IMR-90 (cell line): ENCODE measurements at regions not wholly inside any gene's neighbourhood (a gene's known extent, or its start where the extent isn't known, plus 50 kb on each side); places are given as distances from the start of the nearest gene placed in this dataset.
A peak's percentile ranks its signal among the peaks of the same experiment; 100 is the strongest.

Source experiments
- ATAC-seq: fragments of 200-7000 bp; cut with Tn5 transposase; 2 replicates; pipeline ENCODE4 v1.9.1; 2020; ENCODE audit warnings: low read depth, mild to moderate bottlenecking, moderate library complexity
- BruUV-seq: library from RNA; stranded (reverse); fragments of 400-500 nt; replicated peaks from 2 replicates; lab custom pipeline; 2021; lab: Mats Ljungman, UMichigan
- CTCF ChIA-PET: fragments of 300-600 bp; formaldehyde crosslinking; extraction: SDS; loops from one replicate; lab custom pipeline; 2021; ENCODE audit warnings: antibody characterized with exemption; lab: Yijun Ruan, JAX
- POLR2A ChIA-PET: fragments of 300-600 bp; sonication (Branson Sonifier 250); formaldehyde crosslinking; loops from one replicate; lab custom pipeline; 2022; ENCODE audit warnings: antibody characterized with exemption; ENCODE audit not compliant: unreplicated experiment; lab: Charles Lee
- DNase-seq: peaks from one replicate; pipeline ENCODE4 v3.0.0; 2013
- H2AFZ ChIP-seq: replicated peaks from 2 replicates; pipeline ENCODE3; 2013; ENCODE audit warnings: low read length, mild to moderate bottlenecking; ENCODE audit not compliant: poor library complexity
- H2AK5ac ChIP-seq: 2 replicates; pipeline ENCODE4 v1.6.1; 2013; ENCODE audit warnings: low read depth, low read length, inconsistent platforms
- H2AK9ac ChIP-seq: replicated peaks from 2 replicates; pipeline ENCODE3; 2013; ENCODE audit warnings: mild to moderate bottlenecking, low read depth, low read length, moderate library complexity; ENCODE audit not compliant: poor library complexity
- H2BK120ac ChIP-seq: 2 replicates; pipeline ENCODE4 v1.6.1; 2013; ENCODE audit warnings: low read depth, low read length, inconsistent platforms
- H2BK15ac ChIP-seq: 3 replicates; pipeline ENCODE4 v1.6.1; 2013; ENCODE audit warnings: low read depth, low read length, inconsistent platforms
- H2BK20ac ChIP-seq: 2 replicates; pipeline ENCODE4 v1.6.1; 2013; ENCODE audit warnings: low read depth, mild to moderate bottlenecking, inconsistent platforms, low read length, moderate library complexity
- H2BK5ac ChIP-seq: 2 replicates; pipeline ENCODE4 v1.6.1; 2013; ENCODE audit warnings: mild to moderate bottlenecking, low read depth, low read length, inconsistent platforms; ENCODE audit not compliant: poor library complexity, severe bottlenecking
- H3K14ac ChIP-seq: replicated peaks from 2 replicates; pipeline ENCODE4 v1.6.1; 2013; ENCODE audit warnings: low read depth, low read length, inconsistent platforms
- H3K18ac ChIP-seq: 2 replicates; pipeline ENCODE4 v1.6.1; 2013; ENCODE audit warnings: low read depth, low read length, control low read depth
- H3K23ac ChIP-seq: 2 replicates; pipeline ENCODE4 v1.6.1; 2013; ENCODE audit warnings: low read depth, low read length, inconsistent platforms
- H3K27ac ChIP-seq: 2 replicates; pipeline ENCODE4 v1.5.1; 2013; ENCODE audit warnings: mild to moderate bottlenecking, control low read depth, low read length; ENCODE audit not compliant: insufficient read depth
- H3K27me3 ChIP-seq: 2 replicates; pipeline ENCODE4 v1.6.1; 2013; ENCODE audit warnings: low read length; ENCODE audit not compliant: control insufficient read depth, insufficient read depth
- H3K36me3 ChIP-seq: 2 replicates; pipeline ENCODE4 v1.6.1; 2013; ENCODE audit warnings: low read length, mixed read lengths; ENCODE audit not compliant: control insufficient read depth, insufficient read depth
- H3K4ac ChIP-seq: 2 replicates; pipeline ENCODE4 v1.6.1; 2013; ENCODE audit warnings: low read depth, low read length, inconsistent platforms
- H3K4me1 ChIP-seq: 2 replicates; pipeline ENCODE4 v1.6.1; 2013; ENCODE audit warnings: low read length, mixed read lengths; ENCODE audit not compliant: control insufficient read depth, insufficient read depth
- H3K4me2 ChIP-seq: 2 replicates; pipeline ENCODE4 v1.6.1; 2013; ENCODE audit warnings: low read depth, mild to moderate bottlenecking, control low read depth, low read length, moderate library complexity
- H3K4me3 ChIP-seq: 2 replicates; pipeline ENCODE4 v1.5.1; 2013; ENCODE audit warnings: low read depth, mild to moderate bottlenecking, control low read depth, low read length, moderate library complexity; ENCODE audit not compliant: insufficient read depth
- H3K56ac ChIP-seq: 2 replicates; pipeline ENCODE4 v1.6.1; 2013; ENCODE audit warnings: low read length, inconsistent platforms; ENCODE audit not compliant: insufficient read depth; ENCODE audit errors: extremely low read depth
- H3K79me1 ChIP-seq, 2 experiments: 2 replicates each; pipeline ENCODE4 v1.6.1; 2013; ENCODE audit warnings: low read length in 2 of 2, inconsistent platforms in 1 of 2, low read depth in 1 of 2
- H3K9ac ChIP-seq: 2 replicates; pipeline ENCODE4 v1.6.1; 2013; ENCODE audit warnings: low read depth, low read length, control low read depth
- H3K9me1 ChIP-seq: 2 replicates; pipeline ENCODE4 v1.6.1; 2013; ENCODE audit warnings: low read length, inconsistent platforms; ENCODE audit not compliant: insufficient read depth
- H3K9me3 ChIP-seq: 2 replicates; pipeline ENCODE4 v1.6.1; 2013; ENCODE audit warnings: low read length; ENCODE audit not compliant: control insufficient read depth, insufficient read depth
- H4K20me1 ChIP-seq: 2 replicates; pipeline ENCODE4 v1.6.1; 2013; ENCODE audit warnings: low read length, inconsistent platforms; ENCODE audit not compliant: insufficient read depth
- H4K5ac ChIP-seq: 2 replicates; pipeline ENCODE4 v1.6.1; 2013; ENCODE audit warnings: mild to moderate bottlenecking, low read depth, low read length, control low read depth
- H4K8ac ChIP-seq, 2 experiments: 2 replicates each; pipeline ENCODE4 v1.6.1; 2013; ENCODE audit warnings: low read depth in 2 of 2, low read length in 2 of 2, control low read depth in 1 of 2, inconsistent platforms in 1 of 2
- H4K91ac ChIP-seq: 2 replicates; pipeline ENCODE4 v1.6.1; 2013; ENCODE audit warnings: low read depth, low read length, inconsistent platforms; ENCODE audit not compliant: insufficient read depth
- CEBPB ChIP-seq: IDR thresholded peaks from 2 replicates; pipeline ENCODE4 v1.6.1; 2012; ENCODE audit warnings: low read depth, low read length, improper control_type of control experiment
- CHD1 ChIP-seq: IDR thresholded peaks from 2 replicates; pipeline ENCODE4 v1.6.1; 2012; ENCODE audit warnings: low read depth, low read length, improper control_type of control experiment
- FOS ChIP-seq: fragments of 150-350 bp; IDR thresholded peaks from 2 replicates; pipeline ENCODE4 v1.6.1; 2016; ENCODE audit warnings: low read depth, low read length
- MAFK ChIP-seq: IDR thresholded peaks from 2 replicates; pipeline ENCODE4 v1.6.1; 2012; ENCODE audit warnings: low read depth, low read length, improper control_type of control experiment
- MAZ ChIP-seq: IDR thresholded peaks from 2 replicates; pipeline ENCODE4 v1.6.1; 2012; ENCODE audit warnings: low read depth, mild to moderate bottlenecking, low read length, improper control_type of control experiment, moderate library complexity, borderline replicate concordance
- MXI1 ChIP-seq: IDR thresholded peaks from 2 replicates; pipeline ENCODE4 v1.6.1; 2012; ENCODE audit warnings: low read depth, mild to moderate bottlenecking, low read length, moderate library complexity, borderline replicate concordance
- POLR2A ChIP-seq: IDR thresholded peaks from 2 replicates; pipeline ENCODE4 v1.6.1; 2012; ENCODE audit warnings: mild to moderate bottlenecking, low read depth, low read length
- RAD21 ChIP-seq: IDR thresholded peaks from 2 replicates; pipeline ENCODE4 v1.6.1; 2012; ENCODE audit warnings: low read length, improper control_type of control experiment
- RFX5 ChIP-seq: IDR thresholded peaks from 2 replicates; pipeline ENCODE4 v1.8.0; 2012; ENCODE audit warnings: low read depth, mild to moderate bottlenecking, low read length, moderate library complexity
- SMC3 ChIP-seq: fragments of 150-350 bp; IDR thresholded peaks from 2 replicates; pipeline ENCODE4 v1.6.1; 2016; ENCODE audit warnings: low read depth, mild to moderate bottlenecking, antibody characterized with exemption, low read length, moderate library complexity
- USF2 ChIP-seq: fragments of 150-350 bp; IDR thresholded peaks from 2 replicates; pipeline ENCODE4 v1.6.1; 2017; ENCODE audit warnings: mild to moderate bottlenecking, antibody characterized with exemption, low read length, low read depth
- WGBS, 2 experiments: methylation state at CpG; one replicate each; pipeline versions ENCODE4 v1.1.5 to v1.1.7; 2013; ENCODE audit warnings: missing lambda C conversion rate in 2 of 2; ENCODE audit not compliant: insufficient read length in 1 of 2; ENCODE audit errors: extremely low coverage in 2 of 2; 5-methylcytosine and 5-hydroxymethylcytosine counted together
- dilution Hi-C: fragments of 300-500 bp; cut with HindIII; formaldehyde crosslinking; loops from one replicate; pipeline ENCODE4 v1.14.3; 2018; ENCODE audit warnings: low sequenced_read_pairs; ENCODE audit not compliant: unreplicated experiment
- in situ Hi-C: fragments of 300-500 bp; cut with MboI; formaldehyde crosslinking; loops from 3 replicates; pipeline ENCODE4 v1.14.3; 2019; ENCODE audit warnings: low sequenced_read_pairs, inconsistent platforms, mixed read lengths
- intact Hi-C: fragments of 100-400 bp; cut with micrococcal nuclease; formaldehyde crosslinking; loops from 2 replicates; pipeline ENCODE4 v1.10.0; 2022

- ATAC-seq, result no peak
- BruUV-seq, result no TSS peak
- CTCF ChIA-PET, result no interaction called here
Observed at GRCh38 chr1:201612645-201613044, 73.7 kb downstream of the NAV1 start.

More at GRCh38 chr1:201612645-201613044, 73.7 kb downstream of the NAV1 start:
- Histone ChIP-seq H4K20me1 (peaks cover 73% of the 10 kb centered on the region), H4K5ac (no peak overlapping the region), H3K9ac (no peak overlapping the region), H3K4me2 (no peak overlapping the region), H3K14ac (no peak overlapping the region), H3K56ac (no peak overlapping the region), H4K91ac (no peak overlapping the region), H3K23ac (no peak overlapping the region), H3K79me1 (peaks cover 37 to 74% of the 10 kb centered on the region in 2 experiments), H2BK5ac (no peak overlapping the region), H3K27me3 (no peaks in the 10 kb centered on the region), H3K36me3 (peaks cover 1% of the 10 kb centered on the region; the same call in 1 of the 2 replicates), H2BK20ac (no peak overlapping the region), H3K4me1 (peaks cover 9% of the 10 kb centered on the region; the same call in 1 of the 2 replicates), H4K8ac (no peak overlapping the region), H2BK15ac (no peak overlapping the region; the same call in 2 of the 3 replicates), H2AFZ (no peak overlapping the region), H3K4ac (no peak overlapping the region), H2BK120ac (no peak overlapping the region), H2AK5ac (0 out of 2 replicates have a peak overlapping the region, but pooled peaks have one; percentile 43), H3K18ac (no peak overlapping the region), H3K9me1 (peaks cover 16% of the 10 kb centered on the region), H3K9me3 (no peaks in the 10 kb centered on the region), H3K27ac (no peak overlapping the region), H2AK9ac (no peak overlapping the region), H3K4me3 (no peak overlapping the region)
- POLR2A ChIA-PET, result no interaction called here
- dilution Hi-C loops (no loop called here), in situ Hi-C loops (no loop called here), intact Hi-C loops (no loop called here)
- WGBS, 2 experiments, result 100% methylated on average over 1 of the region's 4 CpGs; no CpG with 5 or more reads in 1 of the 2 experiments
- DNase-seq, result no peak
- no peak for TF ChIP-seq MAZ
- no peak for TF ChIP-seq RFX5
- no peak for TF ChIP-seq POLR2A
- no peak for TF ChIP-seq RAD21
- no peak for TF ChIP-seq USF2
- no peak for TF ChIP-seq MAFK
- TF ChIP-seq MXI1, result no peak
- TF ChIP-seq CEBPB, result no peak
- TF ChIP-seq SMC3, result no peak
- TF ChIP-seq FOS, result no peak
- no peak for TF ChIP-seq CHD1
